ENCODE measurements at regions not wholly inside any gene's neighbourhood (a gene's known extent, or its start where the extent isn't known, plus 50 kb on each side); places are given as distances from the start of the nearest gene placed in this dataset.
A peak's percentile ranks its signal among the peaks of the same experiment; 100 is the strongest.

GRCh38 chr10:2334575-2334974 lies 597.2 kb upstream of the ADARB2 start (continued):
- TF ChIP-seq CTCF (conservative IDR thresholded peaks at IDR 0.05; ENCODE audit: low read depth in 2 of 2) (no peak), POLR2AphosphoS5 (IDR thresholded peaks at IDR 0.05; ENCODE audit: low read depth) (no peak), EZH2phosphoT487 (IDR thresholded peaks at IDR 0.05; ENCODE audit: unreplicated experiment) (no peak), CREB1 (CRISPR knock-in tag; IDR thresholded peaks at IDR 0.05; ENCODE audit: low read depth) (no peak), ZNF114 (CRISPR knock-in tag; IDR thresholded peaks at IDR 0.05) (no peak), STAT1 (IDR thresholded peaks at IDR 0.05; ENCODE audit: unreplicated experiment) (no peak)

GRCh38 chr10:2329082-2329481 lies 591.8 kb upstream of the ADARB2 start:
- DNase-seq (ENCODE audit: low spot score), result no peak
- Histone ChIP-seq H2AFZ (no peak overlapping the region; the same call in 1 of the 2 replicates), H3K4me1 (ENCODE audit: insufficient read depth) (peaks cover 8% of the 10 kb centered on the region; the same call in 1 of the 2 replicates), H3K4me3 (no peak overlapping the region), H3K4me2 (no peak overlapping the region), H3K9me2 (ENCODE audit: insufficient read depth) (peaks cover 2% of the 10 kb centered on the region; the same call in 1 of the 2 replicates), H3K36me3 (ENCODE audit: insufficient read depth) (no peaks in the 10 kb centered on the region), H3K79me2 (replicated peaks; ENCODE audit: insufficient read depth) (no peaks in the 10 kb centered on the region), H4K20me1 (replicated peaks; ENCODE audit: insufficient read depth) (no peaks in the 10 kb centered on the region), H3K27ac (ENCODE audit: low read depth) (no peak overlapping the region), H3F3A (replicated peaks; ENCODE audit: low read depth) (no peaks in the 10 kb centered on the region), H3K27me3 (ENCODE audit: insufficient read depth) (no peaks in the 10 kb centered on the region)
- Mint-ChIP-seq H3K27ac (no peak overlapping the region), H3K4me1 (peaks cover 12% of the 10 kb centered on the region; the same call in 2 of the 3 replicates), H3K36me3 (ENCODE audit: low read depth) (no peaks in the 10 kb centered on the region), H3K9me3 (peaks cover 4% of the 10 kb centered on the region; the same call in 2 of the 3 replicates), H3K27me3 (ENCODE audit: insufficient read depth, low read depth, poor library complexity) (peaks cover 3% of the 10 kb centered on the region), H3K4me3 (no peak overlapping the region)
- ATAC-seq, result 0 out of 3 replicates have a peak, but pooled peaks have one; percentile 31
- no peak for TF ChIP-seq EZH2 (IDR thresholded peaks at IDR 0.05; ENCODE audit: low read depth, unreplicated experiment)
- TF ChIP-seq STAT1 (IDR thresholded peaks at IDR 0.05; ENCODE audit: unreplicated experiment), result no peak
- no peak for TF ChIP-seq ZNF331 (CRISPR knock-in tag; IDR thresholded peaks at IDR 0.05; ENCODE audit: low read depth)
- TF ChIP-seq CREB1 (CRISPR knock-in tag; IDR thresholded peaks at IDR 0.05; ENCODE audit: low read depth), result no peak
- no peak for TF ChIP-seq POLR2AphosphoS5 (IDR thresholded peaks at IDR 0.05; ENCODE audit: low read depth)
- TF ChIP-seq ETS1 (IDR thresholded peaks at IDR 0.05), result no peak
- TF ChIP-seq ZNF462 (CRISPR knock-in tag; IDR thresholded peaks at IDR 0.05), result no peak
- no peak for TF ChIP-seq EZH2phosphoT487 (IDR thresholded peaks at IDR 0.05; ENCODE audit: unreplicated experiment)
- no peak for TF ChIP-seq REST (IDR thresholded peaks at IDR 0.05; ENCODE audit: unreplicated experiment)
